Stomach (tissue), 4 donors: ENCODE measurements at regions not wholly inside any gene's neighbourhood (a gene's known extent, or its start where the extent isn't known, plus 50 kb on each side); places are given as distances from the start of the nearest gene placed in this dataset.

Experiments used
- CTCF ChIP-seq, 7 experiments: fragments of 450-650 bp in 4 of 7; fragments of 200-600 bp in 3 of 7; sonication (generic) in 3 of 7; IDR thresholded peaks; one replicate each; pipeline ENCODE4 v1.5.1; 2016 to 2019; ENCODE audit warnings: antibody characterized with exemption in 7 of 7, control low read depth in 2 of 7, mild to moderate bottlenecking in 1 of 7
- POLR2A ChIP-seq, 4 donors: fragments of 450-650 bp; IDR thresholded peaks; one replicate each; pipeline ENCODE4 v1.6.1; 2016; ENCODE audit warnings: antibody characterized with exemption in 4 of 4, control low read depth in 2 of 4, mild to moderate bottlenecking in 1 of 4, moderate library complexity in 1 of 4
- POLR2AphosphoS5 ChIP-seq, 3 donors: sonication (generic); formaldehyde crosslinking; IDR thresholded peaks; one replicate each; pipeline ENCODE4 v1.6.1; 2016; ENCODE audit warnings: antibody characterized with exemption in 3 of 3

- TF ChIP-seq POLR2A (IDR thresholded peaks at IDR 0.05) (no peak), CTCF (IDR thresholded peaks at IDR 0.05) (no peak), POLR2AphosphoS5 (IDR thresholded peaks at IDR 0.05) (no peak)
Observed at GRCh38 chr2:126787289-126787688, 111.4 kb upstream of the TEX51 start.
